ENCODE measurements at regions not wholly inside any gene's neighbourhood (a gene's known extent, or its start where the extent isn't known, plus 50 kb on each side); places are given as distances from the start of the nearest gene placed in this dataset.

- DNase-seq (ENCODE audit: low read depth, low spot score), result no peak
- Histone ChIP-seq H3K27ac (ENCODE audit: control insufficient read depth, insufficient read depth, low read length) (no peak overlapping the region), H3K4me1 (ENCODE audit: control insufficient read depth, extremely low read depth, insufficient read depth, low read length) (no peaks in the 10 kb centered on the region), H3K27me3 (ENCODE audit: control insufficient read depth, extremely low read depth, insufficient read depth, low read length) (no peaks in the 10 kb centered on the region), H2AFZ (ENCODE audit: control insufficient read depth, low read length) (no peak overlapping the region), H3K36me3 (ENCODE audit: control insufficient read depth in 2 of 2, extremely low read depth in 1 of 2, insufficient read depth in 2 of 2, low read length in 2 of 2) (no peaks in the 10 kb centered on the region), H3K9me3 (ENCODE audit: control insufficient read depth, low read depth, low read length) (no peaks in the 10 kb centered on the region), H3K4me2 (ENCODE audit: control insufficient read depth, extremely low read depth, insufficient read depth, low read depth, low read length) (no peak overlapping the region), H3K4me3 (ENCODE audit: control insufficient read depth in 2 of 3, extremely low read depth in 1 of 3, insufficient read depth in 2 of 3, low read depth in 1 of 3, low read length in 3 of 3) (no peak overlapping the region), H4K20me1 (ENCODE audit: control insufficient read depth, extremely low read depth, insufficient read depth, low read length) (no peaks in the 10 kb centered on the region), H3K9me1 (ENCODE audit: control insufficient read depth, extremely low read depth, insufficient read depth, low read length) (no peaks in the 10 kb centered on the region), H3K79me2 (ENCODE audit: control insufficient read depth, insufficient read depth, low read length) (no peaks in the 10 kb centered on the region), H3K9ac (ENCODE audit: control insufficient read depth, extremely low read depth, insufficient read depth, low read length) (no peak overlapping the region)
- TF ChIP-seq EZH2 (IDR thresholded peaks at IDR 0.05; ENCODE audit: low read length), result no peak
- peak in 1 of 3 experiments; percentile 37 for TF ChIP-seq CTCF (optimal IDR thresholded peaks at IDR 0.05 in 1 of 3, IDR thresholded peaks at IDR 0.05 in 1 of 3, conservative IDR thresholded peaks at IDR 0.05 in 1 of 3; ENCODE audit: extremely low read depth in 1 of 3, insufficient read depth in 2 of 3, low read length in 3 of 3)
- dilution Hi-C loops (cut with MboI; ENCODE audit: extremely low pct_ligation_motif_present, low sequenced_read_pairs), result no loop called here
- no peak for FAIRE-seq
These were observed 642.1 kb downstream of the EPHA7 start for GRCh38 chr6:92777146-92777740.

GRCh38 chr6:92770540-92770939, 648.8 kb downstream of the EPHA7 start:
- DNase-seq (ENCODE audit: low read depth, low spot score) (no peak), FAIRE-seq (no peak)
- H2AFZ ChIP-seq (ENCODE audit: control insufficient read depth, low read length), result no peak overlapping the region
- H3K36me3 ChIP-seq (ENCODE audit: control insufficient read depth in 2 of 2, extremely low read depth in 1 of 2, insufficient read depth in 2 of 2, low read length in 2 of 2), result no peaks in the 10 kb centered on the region
- no peaks in the 10 kb centered on the region for H3K9me3 ChIP-seq (ENCODE audit: control insufficient read depth, low read depth, low read length)
- dilution Hi-C loops (cut with MboI; ENCODE audit: extremely low pct_ligation_motif_present, low sequenced_read_pairs), result no loop called here
- no peaks in the 10 kb centered on the region for H3K9me1 ChIP-seq (ENCODE audit: control insufficient read depth, extremely low read depth, insufficient read depth, low read length)
- no peak overlapping the region for H3K9ac ChIP-seq (ENCODE audit: control insufficient read depth, extremely low read depth, insufficient read depth, low read length)
- H3K4me2 ChIP-seq (ENCODE audit: control insufficient read depth, extremely low read depth, insufficient read depth, low read depth, low read length), result no peak overlapping the region
- no peaks in the 10 kb centered on the region for H3K79me2 ChIP-seq (ENCODE audit: control insufficient read depth, insufficient read depth, low read length)
- no peak overlapping the region for H3K4me3 ChIP-seq (ENCODE audit: control insufficient read depth in 2 of 3, extremely low read depth in 1 of 3, insufficient read depth in 2 of 3, low read depth in 1 of 3, low read length in 3 of 3)
- H3K27ac ChIP-seq (ENCODE audit: control insufficient read depth, insufficient read depth, low read length), result no peak overlapping the region
- H3K4me1 ChIP-seq (ENCODE audit: control insufficient read depth, extremely low read depth, insufficient read depth, low read length), result no peaks in the 10 kb centered on the region
- H3K27me3 ChIP-seq (ENCODE audit: control insufficient read depth, extremely low read depth, insufficient read depth, low read length), result no peaks in the 10 kb centered on the region
- no peaks in the 10 kb centered on the region for H4K20me1 ChIP-seq (ENCODE audit: control insufficient read depth, extremely low read depth, insufficient read depth, low read length)
- no peak for TF ChIP-seq CTCF (optimal IDR thresholded peaks at IDR 0.05 in 1 of 3, IDR thresholded peaks at IDR 0.05 in 1 of 3, conservative IDR thresholded peaks at IDR 0.05 in 1 of 3; ENCODE audit: extremely low read depth in 1 of 3, insufficient read depth in 2 of 3, low read length in 3 of 3)
- no peak for TF ChIP-seq EZH2 (IDR thresholded peaks at IDR 0.05; ENCODE audit: low read length)

Data from keratinocyte (primary cell).